ENCODE measurements at regions not wholly inside any gene's neighbourhood (a gene's known extent, or its start where the extent isn't known, plus 50 kb on each side); places are given as distances from the start of the nearest gene placed in this dataset.

DNA sequence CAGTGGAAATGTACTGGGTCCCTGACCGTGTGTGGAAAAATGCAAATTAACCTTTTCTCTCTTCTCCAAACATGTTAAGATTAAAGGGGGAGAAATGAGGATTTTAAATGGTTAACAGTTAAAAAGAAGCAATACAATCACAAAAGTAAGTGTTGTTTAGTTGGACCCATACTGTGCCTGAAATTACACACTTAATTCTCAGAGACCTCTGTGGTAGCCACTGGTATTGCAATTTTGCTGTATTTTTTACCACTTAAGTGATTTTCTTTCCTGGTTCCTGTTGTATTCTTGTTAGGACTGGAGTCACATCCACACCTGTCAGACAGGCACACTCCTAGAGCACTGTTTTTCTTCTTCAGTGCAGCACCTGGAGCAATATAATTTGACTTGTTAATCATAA lies 179.6 kb upstream of the PDGFD start:
- TF ChIP-seq, protein P1, sequence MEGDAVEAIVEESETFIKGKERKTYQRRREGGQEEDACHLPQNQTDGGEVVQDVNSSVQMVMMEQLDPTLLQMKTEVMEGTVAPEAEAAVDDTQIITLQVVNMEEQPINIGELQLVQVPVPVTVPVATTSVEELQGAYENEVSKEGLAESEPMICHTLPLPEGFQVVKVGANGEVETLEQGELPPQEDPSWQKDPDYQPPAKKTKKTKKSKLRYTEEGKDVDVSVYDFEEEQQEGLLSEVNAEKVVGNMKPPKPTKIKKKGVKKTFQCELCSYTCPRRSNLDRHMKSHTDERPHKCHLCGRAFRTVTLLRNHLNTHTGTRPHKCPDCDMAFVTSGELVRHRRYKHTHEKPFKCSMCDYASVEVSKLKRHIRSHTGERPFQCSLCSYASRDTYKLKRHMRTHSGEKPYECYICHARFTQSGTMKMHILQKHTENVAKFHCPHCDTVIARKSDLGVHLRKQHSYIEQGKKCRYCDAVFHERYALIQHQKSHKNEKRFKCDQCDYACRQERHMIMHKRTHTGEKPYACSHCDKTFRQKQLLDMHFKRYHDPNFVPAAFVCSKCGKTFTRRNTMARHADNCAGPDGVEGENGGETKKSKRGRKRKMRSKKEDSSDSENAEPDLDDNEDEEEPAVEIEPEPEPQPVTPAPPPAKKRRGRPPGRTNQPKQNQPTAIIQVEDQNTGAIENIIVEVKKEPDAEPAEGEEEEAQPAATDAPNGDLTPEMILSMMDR (IDR thresholded peaks at IDR 0.05), result peak in 1 of 3 experiments; percentile 33
- TF ChIP-seq POLR2AphosphoS5 (IDR thresholded peaks at IDR 0.05), result no peak
- no peak for TF ChIP-seq EP300 (IDR thresholded peaks at IDR 0.05)

All from esophagus muscularis mucosa (tissue), 4 donors.